CD8-positive, alpha-beta memory T cell (primary cell): ENCODE measurements at regions not wholly inside any gene's neighbourhood (a gene's known extent, or its start where the extent isn't known, plus 50 kb on each side); places are given as distances from the start of the nearest gene placed in this dataset.
A peak's percentile ranks its signal among the peaks of the same experiment; 100 is the strongest.

ENCODE experiments used
- CTCF ChIA-PET: fragments of 350-600 bp; sonication (Branson Sonifier 250); formaldehyde crosslinking; loops from one replicate; lab custom pipeline; 2021; ENCODE audit warnings: antibody characterized with exemption; lab: Charles Lee
- POLR2A ChIA-PET: fragments of 350-600 bp; sonication (Branson Sonifier 250); formaldehyde crosslinking; loops from one replicate; lab custom pipeline; 2021; ENCODE audit warnings: antibody characterized with exemption; lab: Charles Lee
- DNase-seq, 5 donors: peaks; one replicate each; pipeline versions ENCODE4 v3.0.0 to v3.0.0-alpha.2; 2020 to 2022; ENCODE audit warnings: mixed read lengths in 1 of 5
- H3K27ac ChIP-seq: one replicate; pipeline ENCODE4 v1.7.0; 2013; ENCODE audit warnings: low read depth, mild to moderate bottlenecking, low read length, moderate library complexity
- H3K27me3 ChIP-seq: 2 replicates; pipeline ENCODE4 v1.7.0; 2013; ENCODE audit warnings: low read length, mild to moderate bottlenecking; ENCODE audit not compliant: insufficient read depth, poor library complexity, severe bottlenecking
- H3K36me3 ChIP-seq: 2 replicates; pipeline ENCODE4 v1.7.0; 2013; ENCODE audit warnings: mild to moderate bottlenecking, low read length, moderate library complexity; ENCODE audit not compliant: insufficient read depth
- H3K4me1 ChIP-seq: 2 replicates; pipeline ENCODE4 v1.7.0; 2013; ENCODE audit warnings: mild to moderate bottlenecking, low read length, moderate library complexity; ENCODE audit not compliant: insufficient read depth
- H3K4me3 ChIP-seq: 2 replicates; pipeline ENCODE4 v1.7.0; 2013; ENCODE audit warnings: mild to moderate bottlenecking, low read length
- H3K9me3 ChIP-seq: 2 replicates; pipeline ENCODE4 v1.7.0; 2013; ENCODE audit warnings: mild to moderate bottlenecking, low read length
- H3K27ac Mint-ChIP-seq, 8 donors: one replicate each; pipeline ENCODE4 v1.8.0; 2020 to 2021; ENCODE audit warnings: mixed read lengths in 8 of 8, mild to moderate bottlenecking in 6 of 8, inconsistent platforms in 3 of 8, moderate library complexity in 3 of 8
- H3K27me3 Mint-ChIP-seq, 2 donors: one replicate each; pipeline ENCODE4 v1.8.0; 2020 to 2021; ENCODE audit warnings: mixed read lengths in 2 of 2, mild to moderate bottlenecking in 1 of 2, moderate library complexity in 1 of 2
- H3K36me3 Mint-ChIP-seq, 3 donors: one replicate each; pipeline ENCODE4 v1.8.0; 2020 to 2021; ENCODE audit warnings: mixed read lengths in 3 of 3, inconsistent platforms in 1 of 3, mild to moderate bottlenecking in 1 of 3
- H3K4me1 Mint-ChIP-seq, 3 donors: one replicate each; pipeline ENCODE4 v1.8.0; 2020 to 2021; ENCODE audit warnings: mixed read lengths in 3 of 3, inconsistent platforms in 1 of 3, mild to moderate bottlenecking in 1 of 3
- H3K4me3 Mint-ChIP-seq, 7 donors: one replicate each; pipeline ENCODE4 v1.8.0; 2020 to 2021; ENCODE audit warnings: mixed read lengths in 7 of 7, mild to moderate bottlenecking in 6 of 7, moderate library complexity in 4 of 7, inconsistent platforms in 2 of 7
- H3K9me3 Mint-ChIP-seq, 5 donors: one replicate each; pipeline ENCODE4 v1.8.0; 2020 to 2022; ENCODE audit warnings: mixed read lengths in 5 of 5, mild to moderate bottlenecking in 3 of 5, moderate library complexity in 2 of 5, inconsistent platforms in 1 of 5

GRCh38 chr20:40738976-40739375, 49.9 kb upstream of the MAFB start:
- no peaks in the 10 kb centered on the region for H3K9me3 ChIP-seq
- Mint-ChIP-seq H3K4me3 (no peak overlapping the region), H3K4me1 (peaks cover 0 to 5% (median 5%) of the 10 kb centered on the region in 3 donors), H3K27me3 (peaks cover 15 to 30% of the 10 kb centered on the region in 2 donors), H3K9me3 (no peaks in the 10 kb centered on the region), H3K27ac (no peak overlapping the region), H3K36me3 (peaks cover 0 to 5% (median 0%) of the 10 kb centered on the region in 3 donors)
- H3K4me1 ChIP-seq = no peaks in the 10 kb centered on the region
- no peaks in the 10 kb centered on the region for H3K36me3 ChIP-seq
- H3K27ac ChIP-seq = no peak overlapping the region
- CTCF ChIA-PET = interaction anchor here (2.2 kb wide), 1 partner anchor 10 kb away, joined by 5 read pairs; no protein-coding TSS in a partner anchor
- DNase-seq = no peak
- POLR2A ChIA-PET = no interaction called here
- H3K4me3 ChIP-seq = no peak overlapping the region
- H3K27me3 ChIP-seq = no peaks in the 10 kb centered on the region

- no peaks in the 10 kb centered on the region for H3K9me3 ChIP-seq
- no peaks in the 10 kb centered on the region for H3K9me3 Mint-ChIP-seq
- no peaks in the 10 kb centered on the region for H3K4me1 ChIP-seq
- DNase-seq = no peak
- peaks cover 0 to 5% (median 5%) of the 10 kb centered on the region in 3 donors for H3K4me1 Mint-ChIP-seq
- H3K36me3 ChIP-seq = no peaks in the 10 kb centered on the region
- no peaks in the 10 kb centered on the region for H3K27me3 ChIP-seq
- CTCF ChIA-PET = interaction anchor here (0.6 to 2.2 kb wide), 2 partner anchors 9 to 15 kb away, joined by 3 to 5 read pairs; no protein-coding TSS in a partner anchor
- POLR2A ChIA-PET = no interaction called here
- peaks cover 0 to 5% (median 0%) of the 10 kb centered on the region in 3 donors for H3K36me3 Mint-ChIP-seq
- H3K27me3 Mint-ChIP-seq = peaks cover 13 to 30% of the 10 kb centered on the region in 2 donors
- H3K4me3 Mint-ChIP-seq = no peak overlapping the region
- no peak overlapping the region for H3K27ac Mint-ChIP-seq
- H3K4me3 ChIP-seq = no peak overlapping the region
- H3K27ac ChIP-seq = no peak overlapping the region
These were observed 50.8 kb upstream of the MAFB start for GRCh38 chr20:40739841-40740240.

- POLR2A ChIA-PET = interaction anchor here (0.7 kb wide), 1 partner anchor 220 kb away, joined by 3 read pairs; no protein-coding TSS in a partner anchor
- no peak overlapping the region for H3K4me3 Mint-ChIP-seq
These were observed 52.6 kb upstream of the MAFB start for GRCh38 chr20:40741507-40742106.

GRCh38 chr20:40743141-40743775, 54.2 kb upstream of the MAFB start:
- Histone ChIP-seq H3K9me3 (no peaks in the 10 kb centered on the region), H3K27ac (no peak overlapping the region), H3K27me3 (no peaks in the 10 kb centered on the region), H3K4me3 (no peak overlapping the region), H3K4me1 (no peaks in the 10 kb centered on the region), H3K36me3 (no peaks in the 10 kb centered on the region)
- ChIA-PET CTCF (no interaction called here), POLR2A (no interaction called here)
- Mint-ChIP-seq H3K9me3 (no peaks in the 10 kb centered on the region), H3K4me1 (peaks cover 0 to 5% (median 5%) of the 10 kb centered on the region in 3 donors), H3K36me3 (no peaks in the 10 kb centered on the region), H3K4me3 (no peak overlapping the region), H3K27me3 (peaks cover 8% of the 10 kb centered on the region in 2 donors), H3K27ac (no peak overlapping the region)
- no peak for DNase-seq

More at GRCh38 chr20:40741507-40742106, 52.6 kb upstream of the MAFB start:
- no peaks in the 10 kb centered on the region for H3K27me3 ChIP-seq
- no peaks in the 10 kb centered on the region for H3K4me1 ChIP-seq
- H3K27me3 Mint-ChIP-seq = peaks cover 8 to 15% of the 10 kb centered on the region in 2 donors
- CTCF ChIA-PET = interaction anchor here (0.7 to 1.1 kb wide), 2 partner anchors 34 to 221 kb away, joined by 4 to 6 read pairs; no protein-coding TSS in a partner anchor
- no peaks in the 10 kb centered on the region for H3K9me3 Mint-ChIP-seq
- H3K36me3 Mint-ChIP-seq = no peaks in the 10 kb centered on the region
- H3K36me3 ChIP-seq = no peaks in the 10 kb centered on the region
- H3K27ac ChIP-seq = no peak overlapping the region
- no peaks in the 10 kb centered on the region for H3K9me3 ChIP-seq
- peak overlapping the region in 2 of 8 donors; percentile 1 to 63 for H3K27ac Mint-ChIP-seq
- no peak overlapping the region for H3K4me3 ChIP-seq
- peaks cover 0 to 5% (median 5%) of the 10 kb centered on the region in 3 donors for H3K4me1 Mint-ChIP-seq
- DNase-seq = peak in 3 of 5 donors; percentile 7 to 14 (median 12)

GRCh38 chr20:40744072-40744817, 55.2 kb upstream of the MAFB start:
- CTCF ChIA-PET = no interaction called here
- POLR2A ChIA-PET = no interaction called here
- Histone ChIP-seq H3K4me1 (no peaks in the 10 kb centered on the region), H3K27me3 (no peaks in the 10 kb centered on the region), H3K9me3 (no peaks in the 10 kb centered on the region), H3K4me3 (no peak overlapping the region), H3K27ac (no peak overlapping the region), H3K36me3 (no peaks in the 10 kb centered on the region)
- Mint-ChIP-seq H3K36me3 (no peaks in the 10 kb centered on the region), H3K4me1 (peaks cover 0 to 5% (median 5%) of the 10 kb centered on the region in 3 donors), H3K9me3 (no peaks in the 10 kb centered on the region), H3K4me3 (no peak overlapping the region), H3K27me3 (peaks cover 8% of the 10 kb centered on the region in 2 donors), H3K27ac (peak overlapping the region in 1 of 8 donors; percentile 40)
- no peak for DNase-seq

GRCh38 chr20:40744818-40745175, 55.8 kb upstream of the MAFB start:
- Histone ChIP-seq H3K9me3 (no peaks in the 10 kb centered on the region), H3K4me3 (no peak overlapping the region), H3K27me3 (no peaks in the 10 kb centered on the region), H3K36me3 (no peaks in the 10 kb centered on the region), H3K27ac (no peak overlapping the region), H3K4me1 (no peaks in the 10 kb centered on the region)
- CTCF ChIA-PET = no interaction called here
- Mint-ChIP-seq H3K27ac (no peak overlapping the region), H3K4me1 (peaks cover 0 to 5% (median 5%) of the 10 kb centered on the region in 3 donors), H3K36me3 (no peaks in the 10 kb centered on the region), H3K9me3 (no peaks in the 10 kb centered on the region), H3K27me3 (peaks cover 8% of the 10 kb centered on the region in 2 donors), H3K4me3 (no peak overlapping the region)
- no peak for DNase-seq
- POLR2A ChIA-PET = no interaction called here

GRCh38 chr20:40746251-40746650, 57.2 kb upstream of the MAFB start:
- Histone ChIP-seq H3K4me3 (no peak overlapping the region), H3K36me3 (no peaks in the 10 kb centered on the region), H3K4me1 (no peaks in the 10 kb centered on the region), H3K27ac (no peak overlapping the region), H3K9me3 (no peaks in the 10 kb centered on the region), H3K27me3 (no peaks in the 10 kb centered on the region)
- DNase-seq = no peak
- no peak overlapping the region for H3K4me3 Mint-ChIP-seq
- peaks cover 0 to 4% (median 4%) of the 10 kb centered on the region in 3 donors for H3K4me1 Mint-ChIP-seq
- H3K27ac Mint-ChIP-seq = peak overlapping the region in 1 of 8 donors; percentile 82
- POLR2A ChIA-PET = no interaction called here
- no peaks in the 10 kb centered on the region for H3K36me3 Mint-ChIP-seq
- peaks cover 7 to 8% of the 10 kb centered on the region in 2 donors for H3K27me3 Mint-ChIP-seq
- no peaks in the 10 kb centered on the region for H3K9me3 Mint-ChIP-seq
- CTCF ChIA-PET = no interaction called here

GRCh38 chr20:40748182-40748581, 59.1 kb upstream of the MAFB start:
- Histone ChIP-seq H3K27ac (no peak overlapping the region), H3K9me3 (no peaks in the 10 kb centered on the region), H3K4me1 (no peaks in the 10 kb centered on the region), H3K4me3 (no peak overlapping the region), H3K27me3 (no peaks in the 10 kb centered on the region), H3K36me3 (no peaks in the 10 kb centered on the region)
- Mint-ChIP-seq H3K27ac (no peak overlapping the region), H3K4me3 (no peak overlapping the region), H3K27me3 (peaks cover 6 to 8% of the 10 kb centered on the region in 2 donors), H3K4me1 (peaks cover 0 to 3% (median under 1%) of the 10 kb centered on the region in 3 donors), H3K36me3 (no peaks in the 10 kb centered on the region), H3K9me3 (no peaks in the 10 kb centered on the region)
- no peak for DNase-seq
- CTCF ChIA-PET = no interaction called here
- POLR2A ChIA-PET = no interaction called here
